Cardiac muscle cell (in vitro differentiated cells and primary cell): ENCODE measurements at regions not wholly inside any gene's neighbourhood (a gene's known extent, or its start where the extent isn't known, plus 50 kb on each side); places are given as distances from the start of the nearest gene placed in this dataset.
"Not testable (repeated sequence)": the region's sequence is repeated elsewhere in the genome, so short reads cannot be mapped to it uniquely, and the experiment has no call there.

Experiments
- DNase-seq, 2 donors: peaks; one replicate each; pipeline versions ENCODE4 v3.0.0 to v3.0.0-alpha.2; 2010 to 2017; ENCODE audit warnings: low read depth in 1 of 2, low spot score in 1 of 2
- H3K27ac ChIP-seq: fragments of 200-600 bp; sonication (generic); 2 replicates; pipeline ENCODE4 v1.5.1; 2016
- H3K27me3 ChIP-seq: fragments of 200-600 bp; sonication (generic); 2 replicates; pipeline ENCODE4 v1.6.0; 2016; ENCODE audit warnings: control low read depth
- H3K36me3 ChIP-seq: fragments of 200-600 bp; sonication (generic); 2 replicates; pipeline ENCODE4 v1.5.1; 2016; ENCODE audit warnings: control low read depth
- H3K4me1 ChIP-seq: fragments of 200-600 bp; sonication (generic); 2 replicates; pipeline ENCODE4 v1.8.1; 2017; ENCODE audit warnings: low read depth, mild to moderate bottlenecking, mixed run types
- H3K4me3 ChIP-seq: fragments of 200-600 bp; sonication (generic); 2 replicates; pipeline ENCODE4 v1.5.1; 2016; ENCODE audit warnings: mild to moderate bottlenecking
- H3K9me3 ChIP-seq: fragments of 200-600 bp; sonication (generic); 2 replicates; pipeline ENCODE4 v1.5.1; 2017; ENCODE audit warnings: low read depth, mild to moderate bottlenecking, control low read depth
- CTCF ChIP-seq: IDR thresholded peaks from 2 replicates; pipeline ENCODE4 v1.5.1; 2012; ENCODE audit warnings: low read depth, mild to moderate bottlenecking, low read length

GRCh38 chr6:3965071-3965718 lies 113.7 kb downstream of the FAM217A start:
- TF ChIP-seq CTCF, result no peak
- Histone ChIP-seq H3K27me3 (no peaks in the 10 kb centered on the region), H3K36me3 (no peaks in the 10 kb centered on the region), H3K27ac (no peak overlapping the region), H3K9me3 (no peaks in the 10 kb centered on the region), H3K4me3 (no peak overlapping the region), H3K4me1 (no peaks in the 10 kb centered on the region)
- DNase-seq, result no peak

- no peak overlapping the region for H3K4me3 ChIP-seq
- H3K36me3 ChIP-seq, result no peaks in the 10 kb centered on the region
- no peaks in the 10 kb centered on the region for H3K9me3 ChIP-seq
- no peak overlapping the region for H3K27ac ChIP-seq
- DNase-seq, result no peak
- no peak for TF ChIP-seq CTCF
- no peaks in the 10 kb centered on the region for H3K4me1 ChIP-seq
- H3K27me3 ChIP-seq, result no peaks in the 10 kb centered on the region
These were observed 112.5 kb downstream of the FAM217A start for GRCh38 chr6:3966426-3966825.

- H3K27ac ChIP-seq, result no peak overlapping the region
- no peaks in the 10 kb centered on the region for H3K9me3 ChIP-seq
- TF ChIP-seq CTCF, result no peak
- H3K4me1 ChIP-seq, result no peaks in the 10 kb centered on the region
- DNase-seq, result no peak
- H3K4me3 ChIP-seq, result no peak overlapping the region
- H3K36me3 ChIP-seq, result no peaks in the 10 kb centered on the region
- no peaks in the 10 kb centered on the region for H3K27me3 ChIP-seq
These were observed 108.8 kb downstream of the FAM217A start for GRCh38 chr6:3970097-3970496.

- H3K36me3 ChIP-seq, H3K27me3 ChIP-seq, H3K9me3 ChIP-seq, H3K4me3 ChIP-seq, DNase-seq, H3K4me1 ChIP-seq, H3K27ac ChIP-seq: not testable (repeated sequence)
These were observed 105.8 kb downstream of the FAM217A start for GRCh38 chr6:3973152-3973551.

- Histone ChIP-seq H3K36me3 (no peaks in the 10 kb centered on the region), H3K4me3 (no peak overlapping the region), H3K4me1 (no peaks in the 10 kb centered on the region), H3K27me3 (no peaks in the 10 kb centered on the region), H3K27ac (no peak overlapping the region), H3K9me3 (no peaks in the 10 kb centered on the region)
- peak; percentile 75 for TF ChIP-seq CTCF
- peak; percentile 28 to 91 for DNase-seq
These were observed 100.8 kb downstream of the FAM217A start for GRCh38 chr6:3977875-3978711.

- not testable (repeated sequence) for H3K9me3 ChIP-seq, H3K4me1 ChIP-seq, DNase-seq, H3K27ac ChIP-seq, H3K27me3 ChIP-seq, H3K4me3 ChIP-seq, H3K36me3 ChIP-seq
These were observed 100.0 kb downstream of the FAM217A start for GRCh38 chr6:3978966-3979365.
